ENCODE measurements at regions not wholly inside any gene's neighbourhood (a gene's known extent, or its start where the extent isn't known, plus 50 kb on each side); places are given as distances from the start of the nearest gene placed in this dataset.

- Histone ChIP-seq H2BK120ac (replicated peaks; ENCODE audit: low read depth, low read length) (no peak overlapping the region), H2BK12ac (ENCODE audit: low read depth, low read length) (no peak overlapping the region), H4K5ac (ENCODE audit: insufficient read length, low read depth, low read length) (no peak overlapping the region), H3K4ac (replicated peaks; ENCODE audit: insufficient read length, low read depth, low read length) (no peak overlapping the region), H2BK15ac (ENCODE audit: low read length) (no peak overlapping the region), H3K4me2 (ENCODE audit: insufficient read depth in 1 of 2, low read depth in 2 of 2, low read length in 2 of 2) (no peak overlapping the region), H4K91ac (replicated peaks; ENCODE audit: insufficient read length, low read length) (no peak overlapping the region), H2BK5ac (ENCODE audit: low read depth, low read length) (no peak overlapping the region), H3K4me1 (replicated peaks in 1 of 4; ENCODE audit: control insufficient read depth in 3 of 4, insufficient read depth in 4 of 4, low read length in 3 of 4) (no peaks in the 10 kb centered on the region), H2AFZ (ENCODE audit: low read length) (no peak overlapping the region), H3K23ac (ENCODE audit: insufficient read length) (no peak overlapping the region), H3K4me3 (ENCODE audit: extremely low read depth in 1 of 4, insufficient read depth in 2 of 4, low read depth in 3 of 4, low read length in 4 of 4) (no peak overlapping the region), H3K27ac (ENCODE audit: low read depth, low read length) (no peak overlapping the region), H3K79me1 (ENCODE audit: low read depth, low read length) (no peaks in the 10 kb centered on the region), H3K23me2 (ENCODE audit: low read depth, low read length) (no peaks in the 10 kb centered on the region), H3K56ac (replicated peaks; ENCODE audit: insufficient read length, low read depth, low read length) (no peak overlapping the region), H2AK5ac (ENCODE audit: low read depth, low read length) (no peak overlapping the region), H3K79me2 (ENCODE audit: control insufficient read depth in 1 of 2, insufficient read depth in 2 of 2, low read length in 2 of 2) (no peaks in the 10 kb centered on the region), H2BK20ac (ENCODE audit: low read length) (no peak overlapping the region), H3K27me3 (replicated peaks in 1 of 4; ENCODE audit: control insufficient read depth in 3 of 4, extremely low read depth in 1 of 4, insufficient read depth in 3 of 4, low read length in 3 of 4) (no peaks in the 10 kb centered on the region), H3K9me3 (ENCODE audit: insufficient read depth in 2 of 2, low read depth in 1 of 2, low read length in 1 of 2) (no peaks in the 10 kb centered on the region), H3K14ac (ENCODE audit: insufficient read length) (no peak overlapping the region), H3K18ac (ENCODE audit: extremely low read depth, low read length) (no peak overlapping the region), H3K9ac (replicated peaks in 1 of 4; ENCODE audit: extremely low read depth in 1 of 4, low read depth in 3 of 4, low read length in 3 of 4) (no peak overlapping the region), H4K20me1 (replicated peaks in 1 of 2; ENCODE audit: control insufficient read depth in 1 of 2, insufficient read depth in 2 of 2, low read length in 2 of 2) (no peaks in the 10 kb centered on the region), H4K8ac (ENCODE audit: extremely low read depth, insufficient read depth, low read length) (no peak overlapping the region), H3K36me3 (ENCODE audit: control insufficient read depth in 2 of 4, insufficient read depth in 4 of 4, low read length in 3 of 4) (no peaks in the 10 kb centered on the region)
- ChIA-PET CTCF (ENCODE audit: partially characterized antibody) (no interaction called here), POLR2A (ENCODE audit: partially characterized antibody) (no interaction called here)
- WGBS, 2 experiments (ENCODE audit: extremely low coverage in 1 of 2, insufficient coverage in 1 of 2, insufficient read length in 1 of 2, insufficient replicate concordance in 2 of 2, low coverage in 1 of 2, low lambda C conversion rate in 2 of 2, missing lambda C conversion rate in 1 of 2) = 83% methylated on average over 2 of the region's 2 CpGs; no CpG with 5 or more reads in 1 of the 2 experiments
- DNase-seq (ENCODE audit: low read depth in 1 of 2, low spot score in 2 of 2) (no peak), FAIRE-seq (no peak)
- TF ChIP-seq TCF12 (IDR thresholded peaks at IDR 0.05; ENCODE audit: low read depth, low read length) (no peak), KDM5A (IDR thresholded peaks at IDR 0.05; ENCODE audit: low read length) (no peak), SP2 (IDR thresholded peaks at IDR 0.05; ENCODE audit: low read length) (no peak)
Measured at GRCh38 chr7:86155623-86156022, 488.1 kb upstream of the GRM3 start.

Data from H1 (cell line).